Skin of body (tissue), 1 donor: ENCODE measurements at regions not wholly inside any gene's neighbourhood (a gene's known extent, or its start where the extent isn't known, plus 50 kb on each side); places are given as distances from the start of the nearest gene placed in this dataset.
A peak's percentile ranks its signal among the peaks of the same experiment; 100 is the strongest.

Experiments used
- DNase-seq: peaks from one replicate; lab custom pipeline; 2025; lab: John Stamatoyannopoulos, UW

- DNase-seq = peak; percentile 15
Observed at GRCh38 chr20:60667641-60668040, 584.4 kb upstream of the CDH4 start.

DNA sequence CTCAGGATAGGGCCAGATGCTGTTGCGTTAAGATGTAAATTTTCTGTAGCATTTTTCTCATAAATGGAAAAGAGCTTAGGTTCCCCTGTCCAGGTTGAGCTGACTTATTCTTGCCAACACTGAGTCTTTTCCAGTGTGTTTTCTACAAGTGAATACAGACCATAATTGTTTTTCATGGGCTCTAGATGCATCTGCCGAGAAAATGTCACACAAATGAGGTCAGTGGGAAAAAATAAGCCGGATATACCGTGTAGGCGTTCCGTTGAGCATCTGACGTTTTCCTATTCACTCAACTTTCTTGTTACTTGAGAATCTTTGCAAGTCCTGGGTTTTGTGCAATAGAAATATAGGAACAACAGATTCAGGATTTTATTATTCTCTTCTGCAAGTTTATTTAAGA lies 582.9 kb upstream of the CDH4 start:
- no peak for DNase-seq

DNA sequence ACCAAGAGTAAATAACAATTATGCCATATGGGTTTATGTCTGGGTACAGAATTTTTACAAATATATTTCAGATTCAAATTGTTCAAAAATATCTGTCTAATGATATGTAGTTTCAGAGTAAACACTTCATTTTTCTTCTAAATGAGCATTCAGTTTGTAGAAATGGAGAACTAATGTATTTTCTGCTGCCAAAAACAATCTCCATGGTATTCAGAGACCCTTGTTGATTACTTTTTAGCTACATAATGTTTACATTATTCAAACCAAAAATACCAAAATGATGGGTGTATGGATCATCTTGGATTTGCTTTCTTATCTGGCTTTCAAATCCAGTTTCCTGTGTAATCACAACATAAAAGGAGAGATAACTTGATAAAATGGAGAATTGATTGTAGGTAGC lies 576.0 kb upstream of the CDH4 start:
- no peak for DNase-seq

DNA sequence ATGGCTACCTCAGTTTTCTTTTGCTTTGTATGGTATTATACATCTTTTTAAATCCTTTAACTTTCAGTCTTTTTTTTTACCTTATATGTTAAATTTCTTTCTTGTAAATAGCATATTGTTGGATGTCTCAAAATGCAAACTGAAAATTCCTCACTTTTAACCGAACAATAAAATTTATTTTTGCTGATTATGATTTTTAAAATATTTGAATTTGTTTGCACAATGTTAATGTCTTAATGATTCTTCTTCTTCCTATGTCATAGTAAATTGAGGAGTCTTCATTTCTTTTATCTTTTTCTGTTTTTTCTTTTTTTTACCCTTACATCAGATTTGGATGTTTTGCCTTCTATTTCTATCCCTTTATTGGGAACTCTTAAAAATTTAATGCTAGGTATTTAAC lies 574.2 kb upstream of the CDH4 start:
- DNase-seq = no peak

DNA sequence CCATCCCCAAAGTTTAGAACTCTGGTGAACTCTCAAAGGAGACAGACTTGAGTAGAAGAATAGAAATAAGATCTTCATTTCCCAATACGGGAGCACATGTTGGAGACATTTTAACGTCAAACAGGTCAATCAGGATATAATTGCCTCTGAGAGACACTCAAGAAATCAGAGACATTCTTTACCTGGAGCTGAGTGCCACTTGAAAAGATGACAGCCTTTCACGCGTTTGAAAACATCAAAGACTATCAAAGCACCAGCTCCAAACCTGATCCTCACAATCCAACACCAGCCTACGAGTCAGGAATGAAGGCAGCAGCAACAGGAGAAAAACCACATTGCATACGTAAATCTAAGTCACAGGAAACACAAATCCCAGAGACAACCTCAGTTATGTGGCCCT lies 571.5 kb upstream of the CDH4 start:
- DNase-seq = no peak

GRCh38 chr20:60687213-60687612 lies 564.8 kb upstream of the CDH4 start:
- DNase-seq = no peak

DNA sequence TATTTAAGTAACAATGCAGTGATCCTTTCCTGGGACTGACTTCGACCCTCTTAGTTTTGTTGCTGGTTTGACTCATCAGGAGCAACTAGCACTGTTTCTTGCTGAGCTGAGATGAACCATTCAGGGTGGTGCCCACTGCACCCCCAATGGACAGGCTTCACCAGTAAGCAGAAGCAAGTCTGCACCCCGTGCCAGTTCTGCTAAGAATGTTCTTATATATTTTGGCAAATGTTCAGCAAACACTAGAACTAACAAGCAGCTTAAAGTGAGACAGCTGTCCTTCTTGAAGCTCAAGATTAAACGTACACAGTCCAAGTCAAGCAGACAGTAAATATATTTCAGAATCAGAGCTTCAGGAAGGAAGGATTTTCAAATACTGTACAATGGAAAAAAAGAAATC lies 561.3 kb upstream of the CDH4 start:
- DNase-seq = no peak

DNA sequence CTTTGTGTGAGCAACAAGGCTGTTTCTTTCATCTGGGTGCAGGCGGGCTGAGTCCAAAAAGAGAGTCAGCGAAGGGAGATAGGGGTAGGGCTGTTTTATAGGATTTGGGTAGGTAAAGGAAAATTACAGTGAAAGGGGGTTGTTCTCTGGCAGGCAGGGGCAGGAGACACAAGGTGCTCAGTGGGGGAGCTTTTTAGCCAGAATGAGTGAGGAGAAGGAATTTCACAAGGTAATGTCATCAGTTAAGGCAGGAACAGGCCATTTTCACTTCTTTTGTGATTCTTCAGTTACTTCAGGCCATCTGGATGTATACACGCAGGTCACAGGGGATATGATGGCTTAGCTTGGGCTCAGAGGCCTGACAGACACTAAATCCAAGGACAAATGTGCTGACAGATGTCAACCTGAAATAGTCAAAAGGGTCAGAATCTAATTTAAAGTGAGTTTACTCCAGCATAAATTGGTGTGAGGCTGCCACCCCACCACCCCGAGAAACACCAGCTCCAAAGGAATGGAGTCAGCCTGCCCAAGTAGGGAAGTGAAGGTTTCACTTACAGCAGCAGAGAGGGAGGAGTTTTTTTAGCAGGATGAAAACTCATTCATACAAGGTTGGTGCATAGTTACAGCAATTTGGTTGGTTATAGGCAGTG lies 560.0 kb upstream of the CDH4 start:
- DNase-seq = no peak

DNA sequence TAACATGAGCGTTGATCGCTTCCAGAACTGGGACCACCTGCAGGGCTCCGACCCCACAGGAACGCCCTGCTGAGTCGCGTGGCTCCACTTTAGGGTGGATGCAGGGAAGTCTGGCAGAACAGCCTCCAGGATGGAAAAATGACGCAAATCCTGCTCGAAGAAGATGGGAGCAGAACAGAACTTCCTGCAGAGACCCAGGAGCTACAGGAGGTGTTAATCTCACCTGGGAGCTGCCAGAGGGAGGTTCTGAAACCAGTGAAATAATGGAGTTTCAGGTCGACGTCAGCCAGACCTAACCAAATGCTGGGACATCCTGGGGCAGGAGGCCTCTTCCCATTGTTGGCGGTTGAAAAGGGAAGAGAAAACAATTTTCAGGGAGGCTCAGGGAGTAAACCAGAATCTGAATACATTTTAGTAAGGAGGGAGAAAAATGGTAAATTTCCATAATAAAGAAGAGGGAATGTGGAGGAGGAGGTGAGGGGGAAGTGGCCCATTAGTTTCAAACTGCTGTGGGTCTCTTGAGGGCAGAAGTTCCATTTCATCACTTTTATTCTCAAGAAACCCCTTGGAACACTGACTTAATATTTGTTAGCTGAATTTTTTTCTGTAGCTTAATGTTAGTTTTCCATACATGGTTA lies 558.4 kb upstream of the CDH4 start:
- DNase-seq = no peak

DNA sequence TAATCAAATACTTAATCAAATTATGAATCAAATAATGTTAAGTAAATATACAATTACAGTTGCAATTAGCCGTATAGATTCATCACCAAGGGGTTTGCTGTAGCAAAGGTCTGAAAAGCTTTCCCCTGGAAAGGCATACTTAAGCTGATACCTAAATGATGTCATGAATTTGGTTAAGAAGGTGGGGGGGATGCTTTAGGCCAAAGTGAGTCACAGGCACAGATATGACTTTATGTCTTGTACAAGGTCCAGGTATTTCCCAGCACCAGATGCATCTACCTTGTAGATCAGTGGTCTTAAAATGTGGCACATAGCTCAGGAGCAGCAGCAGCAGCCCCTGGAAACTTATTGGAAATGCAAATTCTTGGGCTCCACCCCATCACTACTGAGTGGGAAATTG lies 557.3 kb upstream of the CDH4 start:
- DNase-seq = no peak

GRCh38 chr20:60695226-60696000 lies 556.6 kb upstream of the CDH4 start:
- no peak for DNase-seq

GRCh38 chr20:60697252-60697651 lies 554.8 kb upstream of the CDH4 start:
- DNase-seq = no peak

GRCh38 chr20:60700728-60701127 lies 551.3 kb upstream of the CDH4 start:
- no peak for DNase-seq

- no peak for DNase-seq
Observed at GRCh38 chr20:60704147-60704546, 547.9 kb upstream of the CDH4 start.

DNA sequence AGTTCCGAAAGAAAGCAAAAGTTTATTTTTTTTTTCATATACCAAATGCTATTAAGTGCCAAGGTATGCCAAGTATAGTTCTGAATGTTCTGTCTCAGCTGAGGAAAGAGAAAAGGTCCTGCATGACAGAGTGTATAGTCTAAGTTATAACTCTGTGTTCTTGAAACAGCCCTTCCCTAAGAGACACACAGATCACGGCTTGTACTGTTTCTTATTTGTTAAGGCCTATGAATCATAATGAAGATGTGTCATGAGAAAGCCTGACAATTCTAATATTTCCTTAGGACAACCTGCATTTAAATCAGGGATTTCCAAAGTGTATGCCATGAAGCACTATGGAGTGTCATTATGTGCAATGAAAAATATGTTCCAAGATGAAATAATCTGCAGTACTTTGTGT lies 538.7 kb upstream of the CDH4 start:
- no peak for DNase-seq

- DNase-seq = no peak
Observed at GRCh38 chr20:60715172-60715571, 536.9 kb upstream of the CDH4 start.

DNA sequence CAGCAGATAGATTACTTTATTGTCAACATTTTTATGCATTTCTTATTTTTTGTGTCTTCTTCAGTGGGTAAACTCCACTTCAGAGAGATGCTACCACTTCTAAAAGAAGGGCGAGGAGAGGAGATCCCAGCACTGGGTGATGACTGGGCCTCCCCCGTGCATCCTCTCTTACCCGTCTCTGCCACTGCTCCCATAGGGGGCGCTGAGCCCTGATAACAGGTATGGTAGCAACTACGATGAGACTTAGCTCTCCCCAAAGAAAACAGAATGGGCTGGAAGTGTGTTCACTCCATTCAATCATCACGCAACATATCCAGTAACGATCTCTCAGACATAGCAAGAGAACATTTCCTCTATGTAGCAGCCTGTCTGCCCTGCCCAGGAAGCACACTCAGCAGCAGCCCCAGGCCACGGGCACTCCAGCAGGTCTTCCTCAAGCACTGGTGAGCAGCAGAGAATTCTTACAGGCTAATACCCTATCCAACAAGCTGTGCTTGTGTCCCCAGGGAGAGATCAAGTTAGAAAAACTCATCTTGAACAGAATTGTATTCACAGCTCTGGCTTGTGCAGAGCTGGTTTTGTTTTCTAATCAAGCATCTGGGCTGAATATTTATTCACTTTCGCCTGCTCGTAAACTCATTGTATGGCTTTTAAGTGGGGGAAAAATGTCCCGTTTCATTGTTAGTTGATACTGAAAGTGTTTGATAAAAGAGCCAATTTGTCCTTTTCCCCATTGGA lies 533.1 kb upstream of the CDH4 start:
- DNase-seq = no peak

DNA sequence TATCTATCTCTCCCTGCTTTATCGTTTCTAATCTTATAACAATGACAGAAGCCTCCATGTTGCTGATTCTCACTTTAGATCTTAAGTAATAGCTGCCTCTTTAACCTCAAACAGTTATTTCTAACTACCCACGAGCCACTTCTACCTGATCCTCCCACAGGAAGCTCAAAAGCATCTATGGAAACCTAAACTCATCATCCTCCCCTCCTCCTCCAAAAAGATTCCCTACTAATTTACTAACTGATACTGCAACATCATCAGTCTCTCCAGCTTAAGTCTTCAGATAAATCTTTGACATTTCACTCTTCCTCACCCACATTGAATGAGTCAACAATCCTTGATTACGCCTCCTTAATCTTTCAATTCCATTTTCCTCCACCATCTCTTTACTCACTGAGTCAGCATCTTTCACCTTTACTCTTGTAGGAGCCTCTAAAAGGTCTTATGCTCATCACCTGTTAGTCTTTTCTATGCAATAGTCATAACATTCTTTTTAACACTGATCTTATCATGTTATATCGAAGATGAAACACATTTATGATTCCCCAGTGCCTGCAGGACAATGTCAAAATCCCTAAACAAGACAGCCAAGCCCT lies 526.7 kb upstream of the CDH4 start:
- no peak for DNase-seq

DNA sequence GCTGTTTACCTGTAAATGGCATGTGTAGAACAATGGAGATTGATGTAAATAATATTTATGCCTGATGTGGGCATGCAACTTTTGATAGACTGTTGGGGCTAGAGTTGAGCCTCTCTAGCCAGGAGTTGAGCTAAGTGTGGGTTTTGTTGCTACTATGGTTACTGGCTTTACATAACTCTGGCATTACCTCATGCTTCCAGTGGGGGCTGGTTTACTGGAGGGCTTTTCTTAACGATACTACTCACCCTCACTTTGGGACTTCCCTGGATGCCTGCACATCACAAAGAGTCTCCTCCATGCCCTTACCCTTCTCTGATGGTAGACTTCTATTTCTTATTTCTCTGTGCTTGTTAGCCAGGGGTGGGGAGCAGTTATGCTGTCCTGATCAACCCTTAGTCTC lies 524.6 kb upstream of the CDH4 start:
- no peak for DNase-seq

GRCh38 chr20:60728705-60729104 lies 523.4 kb upstream of the CDH4 start:
- no peak for DNase-seq

DNA sequence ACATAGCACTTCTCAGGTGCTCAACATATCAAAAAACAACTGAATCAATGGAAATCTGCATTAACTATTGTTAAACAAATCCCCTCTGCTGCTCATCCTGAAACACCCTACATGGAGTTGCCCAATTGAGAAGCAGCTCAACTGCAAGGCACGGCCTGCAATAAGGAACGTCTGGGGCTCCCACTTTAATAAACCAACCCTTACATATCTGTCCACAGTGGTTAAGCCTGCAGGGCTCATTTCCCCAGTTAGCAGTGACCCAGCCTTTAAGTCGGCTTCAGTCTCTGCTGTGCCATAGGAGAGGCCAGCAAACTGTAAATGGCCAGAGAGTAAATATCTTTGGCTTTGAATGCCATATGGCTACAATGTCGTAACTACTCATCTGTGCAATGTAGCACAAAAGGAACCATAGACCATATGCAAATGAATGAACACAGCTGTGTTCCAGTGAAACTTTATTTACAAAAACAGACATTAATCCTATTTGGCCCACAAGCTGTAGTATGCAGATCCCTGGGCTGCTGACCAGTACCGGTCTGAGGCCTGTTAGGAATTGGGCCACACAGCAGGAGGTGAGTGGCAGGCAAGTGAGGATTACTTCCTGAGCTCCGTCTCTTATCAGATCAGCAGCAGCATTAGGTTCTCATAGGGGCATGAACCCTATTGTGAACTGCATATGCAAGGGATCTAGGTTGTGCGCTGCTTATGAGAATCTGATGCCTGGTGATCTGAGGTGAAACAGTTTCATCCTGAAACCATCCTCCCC lies 522.7 kb upstream of the CDH4 start:
- DNase-seq = no peak
